Stimulated activated CD8-positive, alpha-beta memory T cell treated with anti-CD3 and anti-CD28 coated beads, Interleukin-7, amount 100 ng/mL, for 24 hours (primary cell): ENCODE measurements at regions not wholly inside any gene's neighbourhood (a gene's known extent, or its start where the extent isn't known, plus 50 kb on each side); places are given as distances from the start of the nearest gene placed in this dataset.

Source experiments
- DNase-seq: peaks from one replicate; pipeline ENCODE4 v3.0.0-alpha.2; 2020; ENCODE audit warnings: low read depth

- DNase-seq, result no peak
Measured at GRCh38 chr2:129302561-129303183, 676.8 kb upstream of the RAB6C start.

- DNase-seq, result no peak
Measured at GRCh38 chr2:129314120-129314519, 665.3 kb upstream of the RAB6C start.

- no peak for DNase-seq
Measured at GRCh38 chr2:129318581-129319421, 660.7 kb upstream of the RAB6C start.

GRCh38 chr2:129319422-129319717 lies 660.1 kb upstream of the RAB6C start:
- no peak for DNase-seq

- DNase-seq, result no peak
Measured at GRCh38 chr2:129320288-129320687, 659.2 kb upstream of the RAB6C start.

GRCh38 chr2:129324349-129324748 lies 655.1 kb upstream of the RAB6C start:
- DNase-seq, result no peak

- no peak for DNase-seq
Measured at GRCh38 chr2:129325151-129325550, 654.3 kb upstream of the RAB6C start.

GRCh38 chr2:129329574-129329973 lies 649.9 kb upstream of the RAB6C start:
- DNase-seq, result no peak

- DNase-seq, result no peak
Measured at GRCh38 chr2:129330504-129330903, 649.0 kb upstream of the RAB6C start.

GRCh38 chr2:129331638-129332037 lies 647.8 kb upstream of the RAB6C start:
- DNase-seq, result no peak

- no peak for DNase-seq
Measured at GRCh38 chr2:129334128-129334527, 645.3 kb upstream of the RAB6C start.

GRCh38 chr2:129334696-129335410 lies 644.6 kb upstream of the RAB6C start:
- DNase-seq, result no peak

- no peak for DNase-seq
Measured at GRCh38 chr2:129336276-129336675, 643.2 kb upstream of the RAB6C start.

GRCh38 chr2:129337076-129337475 lies 642.4 kb upstream of the RAB6C start:
- no peak for DNase-seq

GRCh38 chr2:129345540-129345939 lies 633.9 kb upstream of the RAB6C start:
- no peak for DNase-seq

GRCh38 chr2:129347486-129348217 lies 631.8 kb upstream of the RAB6C start:
- no peak for DNase-seq

GRCh38 chr2:129354631-129355030 lies 624.8 kb upstream of the RAB6C start:
- DNase-seq, result no peak

GRCh38 chr2:129361688-129362087 lies 617.8 kb upstream of the RAB6C start:
- no peak for DNase-seq

GRCh38 chr2:129366263-129366662 lies 613.2 kb upstream of the RAB6C start:
- DNase-seq, result no peak

- no peak for DNase-seq
Measured at GRCh38 chr2:129367107-129367506, 612.4 kb upstream of the RAB6C start.

GRCh38 chr2:129369437-129369836 lies 610.0 kb upstream of the RAB6C start:
- DNase-seq, result no peak

GRCh38 chr2:129374452-129374851 lies 605.0 kb upstream of the RAB6C start:
- no peak for DNase-seq
